ENCODE measurements at regions not wholly inside any gene's neighbourhood (a gene's known extent, or its start where the extent isn't known, plus 50 kb on each side); places are given as distances from the start of the nearest gene placed in this dataset.

DNA sequence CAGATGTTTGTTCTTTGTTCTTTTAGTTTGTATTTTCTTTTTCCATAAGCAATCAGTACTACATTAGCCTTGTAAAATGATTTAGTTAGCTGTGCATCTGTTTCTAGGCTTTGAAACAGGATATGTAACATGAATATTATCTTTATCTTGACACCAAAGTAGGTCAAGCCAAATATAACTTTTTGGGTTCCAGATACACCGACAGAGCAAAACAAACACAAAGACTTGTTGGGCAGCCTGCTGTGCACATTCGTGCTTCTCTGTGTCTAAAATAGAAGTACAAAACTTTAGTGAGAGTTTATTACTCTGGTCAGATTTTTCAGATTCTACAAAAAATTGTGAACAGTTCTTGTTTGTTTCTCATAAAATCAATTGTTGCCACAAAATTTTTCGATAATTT lies 1059.3 kb upstream of the GYPC start (continued):
- TF ChIP-seq, protein P1, sequence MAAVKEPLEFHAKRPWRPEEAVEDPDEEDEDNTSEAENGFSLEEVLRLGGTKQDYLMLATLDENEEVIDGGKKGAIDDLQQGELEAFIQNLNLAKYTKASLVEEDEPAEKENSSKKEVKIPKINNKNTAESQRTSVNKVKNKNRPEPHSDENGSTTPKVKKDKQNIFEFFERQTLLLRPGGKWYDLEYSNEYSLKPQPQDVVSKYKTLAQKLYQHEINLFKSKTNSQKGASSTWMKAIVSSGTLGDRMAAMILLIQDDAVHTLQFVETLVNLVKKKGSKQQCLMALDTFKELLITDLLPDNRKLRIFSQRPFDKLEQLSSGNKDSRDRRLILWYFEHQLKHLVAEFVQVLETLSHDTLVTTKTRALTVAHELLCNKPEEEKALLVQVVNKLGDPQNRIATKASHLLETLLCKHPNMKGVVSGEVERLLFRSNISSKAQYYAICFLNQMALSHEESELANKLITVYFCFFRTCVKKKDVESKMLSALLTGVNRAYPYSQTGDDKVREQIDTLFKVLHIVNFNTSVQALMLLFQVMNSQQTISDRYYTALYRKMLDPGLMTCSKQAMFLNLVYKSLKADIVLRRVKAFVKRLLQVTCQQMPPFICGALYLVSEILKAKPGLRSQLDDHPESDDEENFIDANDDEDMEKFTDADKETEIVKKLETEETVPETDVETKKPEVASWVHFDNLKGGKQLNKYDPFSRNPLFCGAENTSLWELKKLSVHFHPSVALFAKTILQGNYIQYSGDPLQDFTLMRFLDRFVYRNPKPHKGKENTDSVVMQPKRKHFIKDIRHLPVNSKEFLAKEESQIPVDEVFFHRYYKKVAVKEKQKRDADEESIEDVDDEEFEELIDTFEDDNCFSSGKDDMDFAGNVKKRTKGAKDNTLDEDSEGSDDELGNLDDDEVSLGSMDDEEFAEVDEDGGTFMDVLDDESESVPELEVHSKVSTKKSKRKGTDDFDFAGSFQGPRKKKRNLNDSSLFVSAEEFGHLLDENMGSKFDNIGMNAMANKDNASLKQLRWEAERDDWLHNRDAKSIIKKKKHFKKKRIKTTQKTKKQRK (IDR thresholded peaks at IDR 0.05; ENCODE audit: low read depth, low read length): no peak
- TF ChIP-seq TCF3 (IDR thresholded peaks at IDR 0.05; ENCODE audit: borderline replicate concordance, insufficient read depth, low read depth, low read length): no peak
- TF ChIP-seq, protein P2, sequence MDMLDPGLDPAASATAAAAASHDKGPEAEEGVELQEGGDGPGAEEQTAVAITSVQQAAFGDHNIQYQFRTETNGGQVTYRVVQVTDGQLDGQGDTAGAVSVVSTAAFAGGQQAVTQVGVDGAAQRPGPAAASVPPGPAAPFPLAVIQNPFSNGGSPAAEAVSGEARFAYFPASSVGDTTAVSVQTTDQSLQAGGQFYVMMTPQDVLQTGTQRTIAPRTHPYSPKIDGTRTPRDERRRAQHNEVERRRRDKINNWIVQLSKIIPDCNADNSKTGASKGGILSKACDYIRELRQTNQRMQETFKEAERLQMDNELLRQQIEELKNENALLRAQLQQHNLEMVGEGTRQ (IDR thresholded peaks at IDR 0.05; ENCODE audit: borderline replicate concordance, low read depth, low read length): no peak
- TF ChIP-seq IKZF2 (IDR thresholded peaks at IDR 0.05): no peak

DNA sequence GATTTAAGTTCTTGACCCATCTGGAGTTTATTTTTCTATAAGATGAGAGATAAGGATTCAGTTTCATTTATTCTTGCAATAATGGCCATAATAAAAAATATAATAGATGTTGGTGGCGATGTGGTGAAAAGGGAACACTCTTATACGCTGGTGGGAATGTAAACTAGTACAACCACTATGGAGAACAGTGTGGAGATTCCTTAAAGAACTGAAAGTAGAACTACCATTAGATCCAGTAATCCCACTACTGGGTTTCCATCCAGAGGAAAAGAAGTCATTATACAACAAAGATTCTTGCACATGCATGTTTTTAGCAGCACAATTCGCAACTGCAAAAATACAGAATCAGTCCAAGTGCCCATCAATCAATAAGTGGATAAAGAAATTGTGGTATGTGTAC lies 1040.5 kb upstream of the GYPC start:
- no TSS peak for BruUV-seq (replicated peaks)
- no peak overlapping the region for H3K27ac ChIP-seq (ENCODE audit: control insufficient read depth, insufficient read depth)
- H3K27me3 ChIP-seq (replicated peaks in 1 of 2; ENCODE audit: control insufficient read depth in 2 of 2, insufficient read depth in 2 of 2, low read length in 1 of 2): no peaks in the 10 kb centered on the region
- no peak overlapping the region for H3K9ac ChIP-seq (ENCODE audit: control insufficient read depth, insufficient read depth, low read length)
- ChIA-PET SMC1A (ENCODE audit: uncharacterized antibody, unreplicated experiment) (no interaction called here), POLR2A (no interaction called here), RAD21 (ENCODE audit: unreplicated experiment) (no interaction called here), CTCF (no interaction called here)
- H3K4me1 ChIP-seq (ENCODE audit: control insufficient read depth, insufficient read depth, low read length): no peaks in the 10 kb centered on the region
- H3K36me3 ChIP-seq (ENCODE audit: control insufficient read depth in 2 of 2, insufficient read depth in 2 of 2, low read length in 1 of 2): no peaks in the 10 kb centered on the region
- intact Hi-C loops (cut with micrococcal nuclease; ENCODE audit: unreplicated experiment) (no loop called here), in situ Hi-C loops (cut with MboI) (no loop called here)
- no peak overlapping the region for H3K4me2 ChIP-seq (ENCODE audit: control insufficient read depth, insufficient read depth)
- H2AFZ ChIP-seq (ENCODE audit: control insufficient read depth, low read depth, low read length): no peak overlapping the region
- 26% methylated on average over 3 of the region's 3 CpGs for WGBS (ENCODE audit: insufficient coverage, insufficient replicate concordance, low lambda C conversion rate, missing lambda C conversion rate)
- no peak for TF ChIP-seq POLR2AphosphoS2 (IDR thresholded peaks at IDR 0.05; ENCODE audit: low read depth, low read length)
- no peaks in the 10 kb centered on the region for H4K20me1 ChIP-seq (ENCODE audit: control insufficient read depth, insufficient read depth)
- H3K79me2 ChIP-seq (ENCODE audit: control insufficient read depth, insufficient read depth, low read length): no peaks in the 10 kb centered on the region
- ATAC-seq (no peak), FAIRE-seq (no peak), DNase-seq (ENCODE audit: low read depth, low spot score) (no peak)
- no peak overlapping the region for H3K4me3 ChIP-seq
- H3K9me3 ChIP-seq (replicated peaks; ENCODE audit: control insufficient read depth, insufficient read depth, low read length): no peaks in the 10 kb centered on the region; the same call in 2 of the 3 replicates

Data from GM12878 (cell line).